GM12878 (cell line): ENCODE measurements at regions not wholly inside any gene's neighbourhood (a gene's known extent, or its start where the extent isn't known, plus 50 kb on each side); places are given as distances from the start of the nearest gene placed in this dataset.

ENCODE experiments used
- ATAC-seq: fragments of 200-7000 bp; cut with Tn5 transposase; 3 replicates; pipeline ENCODE4 v1.9.1; 2020; ENCODE audit warnings: mild to moderate bottlenecking, moderate library complexity
- BruUV-seq: library from RNA; stranded (reverse); fragments of 400-500 nt; replicated peaks from 2 replicates; lab custom pipeline; 2021; lab: Mats Ljungman, UMichigan
- CTCF ChIA-PET: fragments of 300-600 bp; sonication (Branson Sonifier 250); formaldehyde crosslinking; extraction: SDS; loops from one replicate; lab custom pipeline; 2021; ENCODE audit warnings: inconsistent platforms; lab: Yijun Ruan, JAX
- POLR2A ChIA-PET: fragments of 350-600 bp; formaldehyde crosslinking; extraction: SDS; loops from one replicate; lab custom pipeline; 2021; ENCODE audit warnings: inconsistent platforms; lab: Charles Lee
- RAD21 ChIA-PET: fragments of 300-600 bp; sonication (Branson Sonifier 250); formaldehyde crosslinking; loops from one replicate; lab custom pipeline; 2023; ENCODE audit warnings: antibody characterized with exemption; ENCODE audit not compliant: unreplicated experiment; lab: Charles Lee
- SMC1A ChIA-PET: fragments of 300-600 bp; sonication (Branson Sonifier 250); formaldehyde crosslinking; loops from one replicate; lab custom pipeline; 2023; ENCODE audit not compliant: unreplicated experiment, uncharacterized antibody; lab: Charles Lee
- DNase-seq: peaks from one replicate; pipeline ENCODE4 v3.0.0-alpha.2; 2011; ENCODE audit warnings: low read depth, low spot score
- FAIRE-seq: peaks from 3 replicates; lab custom pipeline; 2011; peaks lifted over from hg19 to GRCh38; lab: Jason Lieb, UNC
- H2AFZ ChIP-seq: 2 replicates; pipeline ENCODE4 v1.6.0; 2011; ENCODE audit warnings: low read depth, low read length, control low read depth; ENCODE audit not compliant: control insufficient read depth
- H3K27ac ChIP-seq: 2 replicates; pipeline ENCODE4 v1.5.1; 2011; ENCODE audit warnings: control low read depth; ENCODE audit not compliant: control insufficient read depth, insufficient read depth
- H3K27me3 ChIP-seq, 2 experiments: replicated peaks in 1 of 2; 2 replicates each; pipeline versions ENCODE4 v1.6.0 to v1.6.1; 2011; ENCODE audit warnings: low read length in 1 of 2; ENCODE audit not compliant: control insufficient read depth in 2 of 2, insufficient read depth in 2 of 2
- H3K36me3 ChIP-seq, 2 experiments: 2 replicates each; pipeline ENCODE4 v1.5.1; 2011; ENCODE audit warnings: low read length in 1 of 2; ENCODE audit not compliant: control insufficient read depth in 2 of 2, insufficient read depth in 2 of 2
- H3K4me1 ChIP-seq: 2 replicates; pipeline ENCODE4 v1.6.1; 2011; ENCODE audit warnings: mild to moderate bottlenecking, low read length, moderate library complexity, mixed read lengths; ENCODE audit not compliant: control insufficient read depth, insufficient read depth
- H3K4me2 ChIP-seq: 2 replicates; pipeline ENCODE4 v1.6.0; 2011; ENCODE audit warnings: control low read depth; ENCODE audit not compliant: control insufficient read depth, insufficient read depth
- H3K4me3 ChIP-seq: fragments of 200-600 bp; sonication (generic); 2 replicates; pipeline ENCODE4 v1.5.1; 2016
- H3K79me2 ChIP-seq: 2 replicates; pipeline ENCODE4 v1.6.0; 2011; ENCODE audit warnings: low read length; ENCODE audit not compliant: control insufficient read depth, insufficient read depth
- H3K9ac ChIP-seq: 2 replicates; pipeline ENCODE4 v1.8.0; 2011; ENCODE audit warnings: low read length, control low read depth, mixed read lengths; ENCODE audit not compliant: control insufficient read depth, insufficient read depth
- H3K9me3 ChIP-seq: replicated peaks from 3 replicates; pipeline ENCODE4 v1.5.1; 2011; ENCODE audit warnings: mild to moderate bottlenecking, low read length; ENCODE audit not compliant: control insufficient read depth, insufficient read depth
- H4K20me1 ChIP-seq: 2 replicates; pipeline ENCODE4 v1.6.0; 2011; ENCODE audit not compliant: control insufficient read depth, insufficient read depth
- HDGF ChIP-seq: fragments of 450-650 bp; IDR thresholded peaks from 2 replicates; pipeline ENCODE4 v1.6.1; 2016; ENCODE audit warnings: antibody characterized with exemption
- IRF5 ChIP-seq: fragments of 450-650 bp; IDR thresholded peaks from 2 replicates; pipeline ENCODE4 v1.6.1; 2017; ENCODE audit warnings: borderline replicate concordance
- JUNB ChIP-seq: IDR thresholded peaks from 2 replicates; pipeline ENCODE4 v1.6.1; 2016; ENCODE audit warnings: antibody characterized with exemption, mild to moderate bottlenecking
- MEF2B ChIP-seq: fragments of 450-650 bp; IDR thresholded peaks from 2 replicates; pipeline ENCODE4 v1.6.1; 2018; ENCODE audit warnings: mild to moderate bottlenecking, moderate library complexity; ENCODE audit not compliant: partially characterized antibody, poor library complexity, severe bottlenecking
- NBN ChIP-seq: fragments of 450-650 bp; IDR thresholded peaks from 2 replicates; pipeline ENCODE4 v1.6.1; 2016
- NKRF ChIP-seq: fragments of 450-650 bp; conservative IDR thresholded peaks from 2 replicates; pipeline ENCODE4 v1.6.1; 2017; ENCODE audit warnings: mild to moderate bottlenecking, moderate library complexity
- SIN3A ChIP-seq: IDR thresholded peaks from 2 replicates; pipeline ENCODE4 v1.6.1; 2012; ENCODE audit warnings: low read depth, low read length, improper control_type of control experiment
- SMC3 ChIP-seq: IDR thresholded peaks from 2 replicates; pipeline ENCODE4 v1.6.1; 2011; ENCODE audit warnings: low read length, improper control_type of control experiment, borderline replicate concordance
- ZNF207 ChIP-seq: fragments of 450-650 bp; IDR thresholded peaks from 2 replicates; pipeline ENCODE4 v1.6.1; 2014; ENCODE audit warnings: antibody characterized with exemption, mild to moderate bottlenecking, borderline replicate concordance
- ZZZ3 ChIP-seq: IDR thresholded peaks from 2 replicates; pipeline ENCODE4 v1.6.1; 2011; ENCODE audit warnings: low read depth; ENCODE audit not compliant: control insufficient read depth, insufficient read length
- WGBS: methylation state at CpG from one replicate; pipeline ENCODE4 v1.1.6; 2016; ENCODE audit warnings: low lambda C conversion rate; ENCODE audit not compliant: insufficient replicate concordance, insufficient coverage; ENCODE audit errors: missing lambda C conversion rate; 5-methylcytosine and 5-hydroxymethylcytosine counted together
- in situ Hi-C: fragments of 300-500 bp; cut with MboI; formaldehyde crosslinking; loops from 9 replicates; pipeline ENCODE4 v1.14.3; 2018; ENCODE audit warnings: mixed read lengths
- intact Hi-C: fragments of 100-400 bp; cut with micrococcal nuclease; formaldehyde crosslinking; loops from one replicate; pipeline ENCODE4 v1.14.2; 2022; ENCODE audit not compliant: unreplicated experiment
- TF ChIP-seq, protein P1 (sequence below): fragments of 450-650 bp; IDR thresholded peaks from 2 replicates; pipeline ENCODE4 v1.6.1; 2017; ENCODE audit warnings: mild to moderate bottlenecking, moderate library complexity

DNA sequence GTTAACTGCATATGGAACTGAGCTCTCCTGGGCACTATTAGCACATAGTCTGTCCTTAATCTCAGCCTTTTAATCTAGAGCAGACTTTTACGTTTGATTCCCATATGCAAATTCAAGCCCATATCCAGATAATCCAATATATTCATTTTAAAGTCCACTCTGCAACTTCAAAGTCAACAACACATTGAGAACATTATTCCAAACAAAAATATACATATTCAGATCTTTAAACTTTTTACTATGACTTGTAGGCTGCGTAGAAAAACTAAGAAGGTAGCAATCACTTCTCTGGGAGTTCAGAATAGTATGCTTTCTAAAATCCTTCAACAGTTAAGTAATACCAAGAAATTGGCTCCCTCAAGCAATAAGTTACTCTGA is 499.4 kb downstream of the SPATA31D1 start:
- CTCF ChIA-PET = no interaction called here
- Histone ChIP-seq H3K4me3 (no peak overlapping the region), H3K9me3 (no peaks in the 10 kb centered on the region), H3K27ac (no peak overlapping the region), H2AFZ (no peak overlapping the region), H3K79me2 (no peaks in the 10 kb centered on the region), H3K4me2 (no peak overlapping the region), H3K27me3 (no peaks in the 10 kb centered on the region), H3K4me1 (no peaks in the 10 kb centered on the region), H3K36me3 (no peaks in the 10 kb centered on the region), H4K20me1 (no peaks in the 10 kb centered on the region), H3K9ac (no peak overlapping the region)
- no TSS peak for BruUV-seq
- WGBS = 23% methylated on average over 2 of the region's 2 CpGs
- TF ChIP-seq MEF2B (no peak), SIN3A (no peak), ZNF207 (no peak), HDGF (no peak), IRF5 (no peak), SMC3 (no peak), NKRF (no peak), NBN (no peak), ZZZ3 (no peak), JUNB (no peak)
- TF ChIP-seq, protein P1, sequence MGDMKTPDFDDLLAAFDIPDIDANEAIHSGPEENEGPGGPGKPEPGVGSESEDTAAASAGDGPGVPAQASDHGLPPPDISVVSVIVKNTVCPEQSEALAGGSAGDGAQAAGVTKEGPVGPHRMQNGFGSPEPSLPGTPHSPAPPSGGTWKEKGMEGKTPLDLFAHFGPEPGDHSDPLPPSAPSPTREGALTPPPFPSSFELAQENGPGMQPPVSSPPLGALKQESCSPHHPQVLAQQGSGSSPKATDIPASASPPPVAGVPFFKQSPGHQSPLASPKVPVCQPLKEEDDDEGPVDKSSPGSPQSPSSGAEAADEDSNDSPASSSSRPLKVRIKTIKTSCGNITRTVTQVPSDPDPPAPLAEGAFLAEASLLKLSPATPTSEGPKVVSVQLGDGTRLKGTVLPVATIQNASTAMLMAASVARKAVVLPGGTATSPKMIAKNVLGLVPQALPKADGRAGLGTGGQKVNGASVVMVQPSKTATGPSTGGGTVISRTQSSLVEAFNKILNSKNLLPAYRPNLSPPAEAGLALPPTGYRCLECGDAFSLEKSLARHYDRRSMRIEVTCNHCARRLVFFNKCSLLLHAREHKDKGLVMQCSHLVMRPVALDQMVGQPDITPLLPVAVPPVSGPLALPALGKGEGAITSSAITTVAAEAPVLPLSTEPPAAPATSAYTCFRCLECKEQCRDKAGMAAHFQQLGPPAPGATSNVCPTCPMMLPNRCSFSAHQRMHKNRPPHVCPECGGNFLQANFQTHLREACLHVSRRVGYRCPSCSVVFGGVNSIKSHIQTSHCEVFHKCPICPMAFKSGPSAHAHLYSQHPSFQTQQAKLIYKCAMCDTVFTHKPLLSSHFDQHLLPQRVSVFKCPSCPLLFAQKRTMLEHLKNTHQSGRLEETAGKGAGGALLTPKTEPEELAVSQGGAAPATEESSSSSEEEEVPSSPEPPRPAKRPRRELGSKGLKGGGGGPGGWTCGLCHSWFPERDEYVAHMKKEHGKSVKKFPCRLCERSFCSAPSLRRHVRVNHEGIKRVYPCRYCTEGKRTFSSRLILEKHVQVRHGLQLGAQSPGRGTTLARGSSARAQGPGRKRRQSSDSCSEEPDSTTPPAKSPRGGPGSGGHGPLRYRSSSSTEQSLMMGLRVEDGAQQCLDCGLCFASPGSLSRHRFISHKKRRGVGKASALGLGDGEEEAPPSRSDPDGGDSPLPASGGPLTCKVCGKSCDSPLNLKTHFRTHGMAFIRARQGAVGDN = no peak
- intact Hi-C loops = no loop called here
- SMC1A ChIA-PET = no interaction called here
- no peak for DNase-seq
- ATAC-seq = no peak
- POLR2A ChIA-PET = no interaction called here
- RAD21 ChIA-PET = no interaction called here
- in situ Hi-C loops = no loop called here
- no peak for FAIRE-seq
